Breast epithelium (tissue), 4 donors: ENCODE measurements at regions not wholly inside any gene's neighbourhood (a gene's known extent, or its start where the extent isn't known, plus 50 kb on each side); places are given as distances from the start of the nearest gene placed in this dataset.

Experiments
- DNase-seq, 2 donors: peaks; one replicate each; pipeline ENCODE4 v3.0.0-alpha.2; 2019; ENCODE audit warnings: low spot score in 2 of 2
- H3K27ac ChIP-seq, 2 donors: fragments of 200-600 bp; sonication (generic) in 1 of 2; one replicate each; pipeline ENCODE4 v1.5.1; 2016 to 2019; ENCODE audit warnings: mild to moderate bottlenecking in 1 of 2
- H3K27me3 ChIP-seq, 2 donors: fragments of 200-600 bp; sonication (generic) in 1 of 2; one replicate each; pipeline versions ENCODE4 v1.5.1 to v1.6.0; 2017 to 2019; ENCODE audit warnings: control low read depth in 1 of 2, mild to moderate bottlenecking in 1 of 2
- H3K36me3 ChIP-seq: fragments of 200-600 bp; one replicate; pipeline ENCODE4 v1.5.1; 2019
- H3K4me1 ChIP-seq, 2 donors: fragments of 200-600 bp; sonication (generic); one replicate each; pipeline ENCODE4 v1.5.1; 2016 to 2019; ENCODE audit warnings: control low read depth in 1 of 2
- H3K4me3 ChIP-seq, 3 donors: fragments of 200-600 bp; sonication (generic); 1 replicate in 2 of 3; 2 replicates in 1 of 3; pipeline ENCODE4 v1.5.1; 2016 to 2019; ENCODE audit warnings: mild to moderate bottlenecking in 3 of 3, moderate library complexity in 2 of 3
- H3K9me3 ChIP-seq, 2 donors: fragments of 200-600 bp; sonication (generic) in 1 of 2; one replicate each; pipeline ENCODE4 v1.5.1; 2016 to 2019; ENCODE audit warnings: control low read depth in 1 of 2
- CTCF ChIP-seq, 3 donors: fragments of 450-650 bp; IDR thresholded peaks; one replicate each; pipeline ENCODE4 v1.5.1; 2016 to 2017; ENCODE audit warnings: antibody characterized with exemption in 3 of 3, mild to moderate bottlenecking in 3 of 3, moderate library complexity in 3 of 3
- POLR2A ChIP-seq: fragments of 450-650 bp; IDR thresholded peaks from one replicate; pipeline ENCODE4 v1.6.1; 2016; ENCODE audit warnings: antibody characterized with exemption, mild to moderate bottlenecking, moderate library complexity
- POLR2AphosphoS5 ChIP-seq, 3 donors: sonication (generic); formaldehyde crosslinking; IDR thresholded peaks; one replicate each; pipeline ENCODE4 v1.6.1; 2017; ENCODE audit warnings: antibody characterized with exemption in 3 of 3
- intact Hi-C: fragments of 100-400 bp; cut with DNase I; formaldehyde crosslinking; loops from one replicate; pipeline ENCODE4 v1.15.1; 2023; ENCODE audit warnings: low total_unique reads

- Histone ChIP-seq H3K27me3 (no peaks in the 10 kb centered on the region), H3K27ac (no peak overlapping the region), H3K9me3 (no peaks in the 10 kb centered on the region), H3K36me3 (no peaks in the 10 kb centered on the region), H3K4me1 (no peaks in the 10 kb centered on the region), H3K4me3 (no peak overlapping the region)
- intact Hi-C loops, result no loop called here
- no peak for TF ChIP-seq POLR2A
- TF ChIP-seq POLR2AphosphoS5 (IDR thresholded peaks at IDR 0.05), result no peak
- no peak for DNase-seq
Observed at GRCh38 chr16:75780669-75781068, 54.4 kb upstream of the CPHXL start.

- H3K4me3 ChIP-seq, result no peak overlapping the region
- no peak for DNase-seq
- no peaks in the 10 kb centered on the region for H3K9me3 ChIP-seq
- TF ChIP-seq POLR2A, result no peak
- TF ChIP-seq CTCF (IDR thresholded peaks at IDR 0.05), result no peak
- no peak for TF ChIP-seq POLR2AphosphoS5 (IDR thresholded peaks at IDR 0.05)
- intact Hi-C loops, result no loop called here
- no peaks in the 10 kb centered on the region for H3K27me3 ChIP-seq
- H3K27ac ChIP-seq, result no peak overlapping the region
- no peaks in the 10 kb centered on the region for H3K4me1 ChIP-seq
- no peaks in the 10 kb centered on the region for H3K36me3 ChIP-seq
Observed at GRCh38 chr16:75781683-75782343, 55.5 kb upstream of the CPHXL start.

- Histone ChIP-seq H3K9me3 (no peaks in the 10 kb centered on the region), H3K36me3 (no peaks in the 10 kb centered on the region), H3K4me3 (no peak overlapping the region), H3K4me1 (no peaks in the 10 kb centered on the region), H3K27me3 (no peaks in the 10 kb centered on the region), H3K27ac (no peak overlapping the region)
- DNase-seq, result no peak
- TF ChIP-seq CTCF (IDR thresholded peaks at IDR 0.05), result no peak
- TF ChIP-seq POLR2AphosphoS5 (IDR thresholded peaks at IDR 0.05), result no peak
- no peak for TF ChIP-seq POLR2A
- intact Hi-C loops, result no loop called here
Observed at GRCh38 chr16:75787440-75787839, 61.1 kb upstream of the CPHXL start.

GRCh38 chr16:75789237-75789636, 62.9 kb upstream of the CPHXL start:
- TF ChIP-seq POLR2A (no peak), CTCF (IDR thresholded peaks at IDR 0.05) (peak; percentile 57 to 74 (median 72)), POLR2AphosphoS5 (IDR thresholded peaks at IDR 0.05) (no peak)
- no peaks in the 10 kb centered on the region for H3K4me1 ChIP-seq
- no peak overlapping the region for H3K27ac ChIP-seq
- H3K4me3 ChIP-seq, result no peak overlapping the region
- H3K27me3 ChIP-seq, result no peaks in the 10 kb centered on the region
- H3K36me3 ChIP-seq, result no peaks in the 10 kb centered on the region
- intact Hi-C loops, result no loop called here
- H3K9me3 ChIP-seq, result no peaks in the 10 kb centered on the region
- DNase-seq, result no peak

GRCh38 chr16:75792771-75793492, 66.6 kb upstream of the CPHXL start:
- intact Hi-C loops, result loop anchor here (10.0 kb wide), 1 partner anchor 1372 kb away; no protein-coding TSS in a partner anchor
- no peak for DNase-seq
- Histone ChIP-seq H3K4me3 (no peak overlapping the region), H3K4me1 (no peaks in the 10 kb centered on the region), H3K36me3 (no peaks in the 10 kb centered on the region), H3K27ac (no peak overlapping the region), H3K27me3 (no peaks in the 10 kb centered on the region), H3K9me3 (no peaks in the 10 kb centered on the region)
- TF ChIP-seq POLR2AphosphoS5 (IDR thresholded peaks at IDR 0.05) (no peak), POLR2A (no peak), CTCF (IDR thresholded peaks at IDR 0.05) (no peak)
